Epithelial cell of esophagus (primary cell): ENCODE measurements at regions not wholly inside any gene's neighbourhood (a gene's known extent, or its start where the extent isn't known, plus 50 kb on each side); places are given as distances from the start of the nearest gene placed in this dataset.

ENCODE experiments used
- DNase-seq: peaks from one replicate; pipeline ENCODE4 v3.0.0; 2010; ENCODE audit warnings: low read depth
- H3K4me3 ChIP-seq: 2 replicates; pipeline ENCODE4 v1.5.1; 2011; ENCODE audit warnings: mild to moderate bottlenecking, low read length, control low read depth
- CTCF ChIP-seq: IDR thresholded peaks from 2 replicates; pipeline ENCODE4 v1.5.1; 2011; ENCODE audit warnings: low read depth, mild to moderate bottlenecking, low read length, control low read depth, inconsistent platforms; ENCODE audit not compliant: insufficient read depth; ENCODE audit errors: missing control alignments

GRCh38 chr7:128163473-128163872 lies 77.6 kb upstream of the LEP start:
- no peak for TF ChIP-seq CTCF
- no peak for DNase-seq
- H3K4me3 ChIP-seq: no peak overlapping the region

GRCh38 chr7:128164061-128164954 lies 76.8 kb upstream of the LEP start:
- no peak for TF ChIP-seq CTCF
- H3K4me3 ChIP-seq: no peak overlapping the region
- DNase-seq: peak; percentile 97

GRCh38 chr7:128164955-128165670 lies 76.0 kb upstream of the LEP start:
- TF ChIP-seq CTCF: no peak
- DNase-seq: no peak
- no peak overlapping the region for H3K4me3 ChIP-seq

- TF ChIP-seq CTCF: no peak
- no peak overlapping the region for H3K4me3 ChIP-seq
- DNase-seq: no peak
These were observed 75.1 kb upstream of the LEP start for GRCh38 chr7:128165927-128166420.

- H3K4me3 ChIP-seq: peak overlapping the region; percentile 41
- TF ChIP-seq CTCF: no peak
- DNase-seq: peak; percentile 27
These were observed 74.5 kb upstream of the LEP start for GRCh38 chr7:128166603-128167041.

GRCh38 chr7:128167042-128167701 lies 73.9 kb upstream of the LEP start:
- peak overlapping the region; percentile 41 for H3K4me3 ChIP-seq
- no peak for TF ChIP-seq CTCF
- peak; percentile 50 for DNase-seq
